Activated CD8-positive, alpha-beta memory T cell treated with anti-CD3 and anti-CD28 coated beads, Interleukin-2, amount 50 U/mL, for 4 hours (primary cell): ENCODE measurements at regions not wholly inside any gene's neighbourhood (a gene's known extent, or its start where the extent isn't known, plus 50 kb on each side); places are given as distances from the start of the nearest gene placed in this dataset.

Experiments used
- DNase-seq: peaks from one replicate; pipeline ENCODE4 v3.0.0-alpha.2; 2020

DNA sequence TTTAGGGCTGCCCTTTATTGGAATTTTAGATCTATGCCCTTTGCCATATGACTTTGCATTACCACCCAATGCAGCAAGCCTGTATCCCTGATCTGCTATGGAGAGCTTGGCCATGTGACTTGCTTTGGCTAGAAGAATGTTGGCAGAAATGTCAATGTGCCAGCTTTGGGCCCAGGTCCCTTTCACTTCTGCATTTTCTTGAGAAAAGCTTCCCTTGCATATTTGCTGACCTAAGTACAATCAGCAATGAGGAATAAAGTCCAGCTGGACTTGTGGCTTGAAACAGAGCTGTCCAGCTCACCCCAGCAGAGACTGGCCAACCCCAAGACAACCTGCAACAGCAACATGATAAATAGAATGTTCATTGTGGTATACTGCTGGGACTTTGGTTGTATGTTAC is 135.9 kb downstream of the PAH start:
- no peak for DNase-seq

DNA sequence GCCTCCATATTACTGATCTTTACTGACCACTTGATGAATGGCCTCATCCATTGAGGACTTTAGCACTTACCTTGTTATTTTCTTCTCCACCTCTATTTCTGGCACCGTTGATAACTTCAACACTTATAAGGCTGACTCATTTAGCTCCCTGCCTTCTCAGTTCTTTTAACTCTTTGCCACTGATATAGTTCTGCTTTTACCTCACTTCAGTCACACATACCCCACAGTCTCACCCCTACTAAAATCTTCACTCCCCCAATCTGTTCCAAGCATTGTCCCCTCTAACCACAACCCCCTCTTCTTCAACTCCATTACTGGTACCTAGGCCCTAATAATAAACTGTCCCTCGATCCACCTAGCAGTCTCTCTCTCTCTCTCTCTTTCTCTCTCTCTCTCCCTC is 141.0 kb downstream of the PAH start:
- DNase-seq, result no peak

DNA sequence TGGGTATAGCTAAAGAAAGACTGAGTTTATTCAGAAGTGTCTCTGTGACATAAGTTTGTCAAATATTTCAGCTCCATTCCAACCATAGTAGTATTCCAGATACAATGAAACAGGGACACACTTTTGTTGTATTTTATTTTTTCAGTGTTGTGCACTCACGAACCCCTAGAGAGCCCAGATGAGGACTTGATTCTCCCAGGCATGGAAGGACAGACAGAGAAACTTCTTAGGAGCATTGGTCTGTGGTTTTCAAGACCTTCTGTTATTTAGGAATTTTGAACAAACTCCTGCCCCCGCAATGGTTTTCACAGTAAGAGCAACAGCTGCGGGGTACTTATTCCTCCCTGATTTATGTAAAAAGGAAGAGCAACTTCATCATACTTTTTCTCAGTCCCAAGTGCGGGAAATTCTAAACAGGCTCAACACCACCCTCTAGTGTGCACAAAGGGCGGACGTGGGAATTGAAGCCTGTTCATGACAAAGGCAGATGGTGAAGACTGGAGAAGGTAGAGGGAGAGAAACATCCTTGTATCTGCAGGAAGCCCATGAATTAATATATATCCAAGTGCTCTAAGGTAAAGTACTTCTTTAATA is 147.6 kb downstream of the PAH start:
- DNase-seq, result peak; percentile 15

DNA sequence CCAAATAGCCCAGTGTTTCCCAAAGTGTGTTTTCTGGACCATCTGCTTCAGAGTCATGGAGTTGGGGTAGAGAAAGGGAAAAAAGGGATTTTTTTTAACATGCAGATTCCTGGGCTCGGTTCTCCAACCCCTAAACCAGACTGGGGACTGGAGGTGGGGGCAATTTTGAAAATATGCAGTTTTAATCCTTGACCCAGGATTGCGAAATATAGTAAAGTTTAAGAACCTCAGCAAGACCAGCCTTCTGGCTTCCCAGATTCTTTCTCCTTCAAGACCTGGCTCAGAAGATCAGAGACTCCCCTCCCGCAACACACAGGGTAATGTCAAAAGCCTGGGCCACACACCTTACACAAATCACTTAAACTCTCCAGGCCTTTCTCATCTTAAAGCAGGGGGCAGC is 150.1 kb downstream of the PAH start:
- no peak for DNase-seq

DNA sequence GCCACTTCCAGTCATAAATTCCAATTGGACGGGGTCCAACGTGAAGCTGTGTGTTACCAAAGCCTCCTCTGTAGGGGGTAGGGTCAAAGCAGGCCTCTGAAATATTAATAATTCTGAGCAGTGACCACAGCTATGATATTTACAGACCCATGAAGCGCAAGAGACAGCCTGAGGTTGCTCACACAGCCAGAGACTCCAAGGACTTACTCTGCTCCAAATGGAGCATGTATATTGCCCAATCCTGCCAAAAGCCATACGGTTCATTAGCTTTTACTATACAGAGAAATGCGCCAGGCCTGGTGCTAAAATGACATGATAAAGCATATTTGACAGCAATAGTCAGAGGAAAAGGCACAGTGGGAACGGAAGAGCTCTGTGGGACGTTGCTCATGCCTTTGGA is 151.3 kb downstream of the PAH start:
- no peak for DNase-seq

DNA sequence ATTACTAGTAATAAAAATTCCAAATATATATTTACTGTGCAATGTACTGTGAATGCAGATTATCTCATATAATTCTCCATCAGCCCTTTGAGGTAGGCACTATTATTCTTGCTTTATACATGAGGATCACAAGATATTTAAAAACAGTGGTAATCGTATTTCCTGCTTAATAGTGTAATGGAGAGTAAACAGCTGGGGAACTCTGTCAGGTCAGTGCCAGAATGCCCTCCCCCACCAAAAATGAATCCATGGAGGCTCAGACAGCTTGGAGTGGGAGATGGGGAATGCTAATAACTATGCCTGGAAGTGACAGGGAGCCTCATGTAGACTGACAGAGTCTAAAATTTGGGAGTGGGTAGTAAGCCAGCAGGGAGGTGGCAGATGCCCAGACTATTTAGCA is 153.6 kb downstream of the PAH start:
- no peak for DNase-seq

DNA sequence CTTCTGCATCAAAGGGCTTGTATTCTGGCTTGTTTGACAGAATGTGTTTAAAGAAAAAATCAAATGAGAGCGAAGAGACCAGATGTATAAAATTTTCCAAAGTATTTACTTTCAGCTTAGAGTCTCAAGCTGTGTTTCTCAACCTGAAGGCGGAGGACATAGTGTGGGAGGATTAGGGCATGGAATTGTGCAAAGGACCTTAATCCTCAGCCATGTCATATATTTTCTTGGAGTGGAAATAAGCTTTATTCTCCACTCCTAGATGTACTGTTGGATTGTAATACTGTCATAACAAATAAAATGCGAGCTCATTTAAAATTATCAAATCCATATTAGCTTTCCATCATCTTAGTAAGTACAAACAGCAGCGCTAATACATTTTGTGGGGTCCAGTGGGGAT is 154.0 kb downstream of the PAH start:
- DNase-seq, result no peak

DNA sequence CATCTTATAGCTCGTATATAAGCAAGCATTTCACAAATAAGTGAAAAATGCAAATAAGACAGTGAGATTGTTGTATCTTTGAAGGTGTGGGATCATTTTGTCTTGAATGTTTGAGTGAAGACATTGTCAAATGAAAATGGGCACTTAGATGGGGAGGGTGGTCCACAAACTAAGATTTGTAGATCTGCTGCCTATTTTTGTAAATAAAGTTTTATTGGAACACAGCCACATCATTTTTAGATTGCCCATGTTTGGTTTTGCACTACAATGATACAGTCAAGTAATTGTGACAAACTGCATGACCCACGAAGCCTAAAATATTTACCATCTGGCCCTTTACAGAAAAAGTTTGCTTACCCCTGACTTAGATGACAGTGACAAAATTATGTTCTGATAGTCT is 156.7 kb downstream of the PAH start:
- DNase-seq, result no peak

DNA sequence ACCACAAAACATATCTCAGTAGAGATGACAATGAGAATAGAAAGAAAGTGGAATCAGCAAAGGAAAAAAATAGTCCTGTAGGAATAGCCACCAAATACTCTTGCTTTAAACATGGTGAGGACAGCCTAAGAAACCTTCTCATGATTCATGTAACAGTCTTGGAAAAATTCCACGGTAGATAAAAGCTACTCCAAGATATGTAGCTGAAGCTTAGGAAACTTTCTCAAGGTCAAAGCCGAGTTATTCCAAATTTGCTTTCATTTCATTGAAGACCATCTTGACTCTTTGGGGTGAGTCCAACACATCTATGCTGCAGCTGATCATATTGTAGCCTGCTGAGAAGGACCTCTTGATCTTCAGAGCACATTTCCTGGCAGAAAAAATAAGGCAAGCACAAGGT is 157.6 kb downstream of the PAH start:
- DNase-seq, result no peak

DNA sequence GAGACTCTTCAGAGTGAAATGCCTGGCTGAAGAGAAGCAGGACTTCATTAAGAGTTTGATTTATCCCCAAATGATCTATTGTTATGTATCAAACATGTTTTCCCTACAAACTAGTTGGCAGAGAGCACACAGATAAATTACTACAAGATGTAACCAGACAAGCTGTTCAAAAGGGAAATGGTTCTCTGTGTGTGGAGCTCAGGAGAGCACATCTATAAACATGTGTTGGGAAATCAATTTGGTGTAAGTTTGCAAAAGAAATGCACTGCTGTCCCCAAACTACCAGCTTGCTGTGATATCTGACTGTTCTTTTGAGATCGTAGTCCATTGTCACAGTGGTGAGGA is 159.2 kb downstream of the PAH start:
- no peak for DNase-seq

DNA sequence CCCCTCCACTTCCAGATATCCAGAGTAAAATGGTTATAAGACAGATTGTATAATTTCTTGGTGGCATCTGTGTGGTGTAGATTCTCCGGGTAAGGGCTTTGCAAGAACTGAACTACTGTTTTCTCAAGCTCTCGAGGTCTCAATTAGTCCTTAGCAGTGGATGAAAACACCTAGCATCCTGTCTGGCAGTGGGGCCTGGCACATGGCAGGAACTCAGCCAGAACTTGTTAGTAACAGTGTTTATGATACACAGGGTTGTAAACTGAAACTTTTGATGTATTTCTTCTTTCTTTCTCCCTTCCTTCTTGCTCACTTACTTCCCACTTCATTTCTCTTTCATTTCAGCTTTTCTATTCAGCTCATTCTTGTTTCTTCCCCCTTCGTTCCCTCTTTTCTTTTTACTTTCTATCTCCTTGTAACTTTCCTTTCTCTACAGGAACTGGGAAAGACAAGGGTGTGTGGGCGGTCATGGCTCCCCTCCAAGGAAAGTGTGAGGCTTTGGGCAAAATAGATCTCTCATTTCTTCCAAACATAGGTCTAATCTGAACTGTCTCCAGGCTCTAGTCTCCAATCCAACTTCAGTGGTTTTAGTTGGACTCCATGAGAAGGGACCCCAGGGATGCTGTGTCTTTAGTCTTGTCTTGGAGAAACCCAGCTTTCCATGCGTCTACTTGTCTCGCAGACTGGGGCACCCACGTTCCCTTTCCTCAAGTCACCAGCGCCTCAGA is 159.7 kb downstream of the PAH start:
- DNase-seq, result no peak

DNA sequence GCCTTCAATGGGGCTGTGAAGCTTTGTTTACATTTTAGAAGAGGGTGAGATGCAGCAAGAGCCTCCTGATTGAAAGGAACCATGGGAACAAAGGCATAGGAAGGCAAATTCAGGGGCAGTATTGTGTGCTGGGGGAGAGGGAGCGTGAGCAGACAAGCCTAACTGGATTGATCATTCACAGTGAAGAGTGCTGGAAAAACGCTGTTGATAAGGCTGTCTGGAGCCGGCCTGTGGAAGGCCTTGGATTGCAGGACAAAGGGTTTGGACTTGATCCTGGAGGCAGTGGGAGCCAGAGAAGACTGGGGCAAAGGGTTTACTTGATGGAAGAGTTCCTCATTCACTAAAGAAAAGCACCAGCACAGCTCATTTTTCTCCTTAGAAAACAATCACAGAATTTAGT is 160.5 kb downstream of the PAH start:
- no peak for DNase-seq

DNA sequence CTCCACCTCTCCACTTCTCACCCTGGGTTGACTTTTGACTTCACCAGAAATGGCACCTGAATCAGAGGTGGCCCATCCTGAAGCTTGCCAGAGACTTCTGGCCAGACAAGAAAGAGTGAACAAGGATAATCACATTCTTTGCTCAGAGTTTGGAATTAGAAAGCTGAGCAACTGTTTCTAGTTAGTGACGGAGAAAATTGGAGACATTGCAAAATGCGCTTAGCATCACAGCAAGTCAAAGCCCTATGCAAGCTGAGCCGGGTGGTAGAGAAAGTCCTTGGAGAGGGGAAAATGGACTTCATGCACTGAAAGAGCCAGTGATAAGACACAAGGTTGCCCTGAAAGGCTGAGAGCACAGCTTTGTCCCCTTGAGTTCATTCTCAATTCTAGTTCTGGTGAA is 161.8 kb downstream of the PAH start:
- DNase-seq, result no peak

DNA sequence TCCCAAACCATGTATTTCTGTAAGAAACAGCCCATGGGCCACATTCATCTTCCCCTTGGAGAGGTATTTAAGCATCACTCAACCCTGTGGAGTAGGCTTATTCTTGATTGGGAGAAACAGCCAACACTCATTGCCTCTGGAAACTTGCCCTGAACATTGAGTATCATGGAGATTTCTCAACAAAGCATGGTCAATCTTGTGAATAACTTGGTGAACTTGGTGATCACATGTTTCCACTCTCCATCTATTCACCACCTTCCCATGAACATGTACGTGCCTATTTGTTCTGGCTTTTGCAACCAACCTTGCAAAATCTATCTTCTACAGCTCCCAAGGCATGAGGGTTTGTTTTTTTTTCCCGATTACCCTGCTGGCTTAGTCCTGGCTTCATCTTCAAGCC is 163.2 kb downstream of the PAH start:
- DNase-seq, result no peak

DNA sequence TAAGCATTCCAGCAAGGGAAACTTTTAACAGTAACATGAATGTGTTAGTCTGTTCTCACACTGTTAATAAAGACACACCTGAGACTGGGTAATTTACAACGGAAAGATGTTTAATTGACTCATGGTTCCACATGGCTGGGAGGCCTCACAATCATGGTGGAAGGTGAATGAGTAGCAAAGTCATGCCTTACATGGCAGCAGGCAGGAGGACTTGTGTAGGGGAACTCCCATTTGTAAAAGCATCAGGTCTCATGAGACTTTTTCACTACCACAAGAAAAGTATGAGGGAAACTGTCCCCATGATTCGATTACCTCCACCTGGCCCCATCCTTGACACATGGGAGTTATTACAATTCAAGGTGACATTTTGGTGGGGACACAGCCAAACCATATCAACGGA is 168.3 kb downstream of the PAH start:
- DNase-seq, result no peak

DNA sequence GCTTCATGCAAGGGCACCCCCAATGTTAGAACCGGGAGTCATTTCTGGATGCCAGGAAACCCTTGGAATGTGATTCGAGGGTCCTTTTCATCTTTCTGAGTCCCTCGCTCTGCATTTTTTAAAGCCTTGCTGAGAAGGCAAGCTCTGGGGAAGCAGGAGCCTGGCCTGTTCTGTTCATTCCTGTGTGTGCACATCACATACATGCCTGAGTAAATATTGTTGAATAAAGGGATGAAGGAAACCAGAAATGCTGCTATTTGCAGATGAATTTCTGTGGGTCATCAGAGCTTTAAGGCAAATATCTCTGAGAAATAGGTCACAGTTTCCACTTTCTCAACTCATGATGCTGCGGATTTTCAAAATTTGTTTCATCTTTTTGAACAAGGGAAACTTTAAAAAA is 170.1 kb downstream of the PAH start:
- DNase-seq, result no peak

DNA sequence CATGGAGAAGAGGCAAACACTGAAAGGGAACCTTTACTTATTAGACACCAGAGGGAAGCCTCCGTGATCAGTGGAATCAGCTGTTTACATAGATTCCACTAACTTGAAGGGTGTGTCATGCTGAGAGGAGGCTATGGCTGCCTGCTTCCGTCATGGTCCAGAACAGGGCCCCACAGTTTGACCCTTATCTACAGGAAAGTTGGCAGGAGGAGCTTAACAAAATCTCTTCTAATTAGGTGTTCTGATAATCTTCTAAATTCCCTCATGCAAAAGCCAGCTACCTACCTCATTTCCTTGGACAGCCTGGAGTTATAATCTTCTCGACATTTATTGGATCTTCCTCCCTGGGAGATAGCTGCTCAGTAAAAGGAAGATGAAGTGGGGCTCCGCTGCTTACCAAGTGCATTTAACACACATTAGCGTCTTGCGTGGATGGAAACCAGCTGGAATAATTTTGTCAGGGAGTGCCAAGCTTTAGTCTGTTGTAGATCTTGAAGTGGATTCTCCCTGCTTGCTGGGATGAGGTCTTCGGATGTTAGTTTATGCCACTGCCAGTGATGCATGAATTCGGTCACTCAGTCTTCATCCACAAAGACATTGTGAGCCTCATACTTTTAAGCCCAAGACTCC is 171.0 kb downstream of the PAH start:
- DNase-seq, result no peak

DNA sequence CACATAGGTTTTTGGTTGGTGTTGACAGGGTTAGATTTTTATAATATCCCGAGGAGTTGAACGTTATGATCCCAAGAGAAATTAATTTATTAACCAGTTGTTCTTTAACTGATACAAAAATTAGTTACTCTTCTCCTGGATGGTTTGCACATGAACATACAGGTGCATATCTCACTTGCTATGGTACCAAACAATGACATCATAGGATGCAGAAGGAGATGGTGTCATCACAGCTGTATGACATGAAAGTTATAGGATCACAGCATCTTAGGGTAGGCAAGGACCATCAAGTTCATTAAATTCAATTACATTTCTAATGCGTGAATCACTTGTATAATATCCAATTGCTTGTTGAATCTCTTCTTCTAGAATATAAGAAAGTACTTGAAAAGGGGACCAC is 175.8 kb downstream of the PAH start:
- DNase-seq, result no peak

DNA sequence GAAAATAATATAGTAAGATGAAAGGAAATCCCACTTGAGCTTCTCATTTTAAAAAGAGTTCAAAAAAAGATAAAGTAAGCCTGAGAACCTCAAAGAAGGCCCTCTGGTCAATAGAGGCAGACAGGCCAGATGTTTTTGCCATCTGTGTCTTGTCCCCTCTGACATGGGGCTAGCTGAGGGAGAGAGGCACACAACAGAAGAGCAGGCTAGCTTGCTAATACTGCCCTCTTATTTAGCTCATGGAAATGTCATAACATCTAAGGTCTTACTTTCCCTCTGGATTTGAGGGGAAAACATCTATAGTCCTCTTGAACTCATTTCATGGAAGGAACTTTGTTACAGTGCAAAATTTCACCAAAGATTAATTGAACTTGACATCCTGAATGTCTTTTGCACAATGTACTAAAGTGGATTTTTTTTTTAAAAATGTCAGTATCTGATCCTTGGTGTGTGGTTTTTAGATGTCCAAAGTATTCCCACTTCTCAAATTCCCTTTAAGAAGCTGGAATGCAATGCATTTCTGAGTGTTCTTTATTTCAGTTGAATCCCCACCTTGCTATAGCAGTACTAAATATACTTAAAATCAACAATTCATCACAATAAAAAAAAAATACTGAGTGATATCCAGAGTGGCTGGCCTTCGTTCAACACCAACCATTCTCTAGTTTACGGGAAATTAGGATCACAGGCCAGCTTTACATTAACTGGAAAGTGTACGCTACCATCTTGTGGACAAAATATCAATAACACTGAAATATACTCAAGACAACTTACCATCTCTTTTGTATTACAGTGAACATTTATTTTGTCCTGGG is 176.7 kb downstream of the PAH start:
- no peak for DNase-seq

DNA sequence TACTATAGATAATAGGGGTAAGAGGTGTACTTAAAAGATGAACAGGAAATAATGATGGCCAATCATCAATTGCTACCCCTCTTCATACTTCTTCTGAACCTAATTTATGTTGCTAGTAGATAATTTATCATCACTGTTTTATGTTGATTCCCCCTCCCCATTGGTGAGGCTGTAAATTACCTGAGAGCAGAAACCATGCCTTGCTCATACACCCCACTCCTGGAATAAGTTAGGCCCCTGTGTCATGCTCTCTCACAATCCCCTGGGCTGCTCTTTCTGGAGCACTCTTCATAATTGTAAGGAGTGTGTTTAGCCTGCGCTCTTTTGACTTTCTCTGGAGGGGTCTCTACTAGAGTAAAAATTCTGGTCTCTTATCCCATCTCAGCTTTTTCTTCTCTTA is 180.7 kb downstream of the PAH start:
- DNase-seq, result no peak

DNA sequence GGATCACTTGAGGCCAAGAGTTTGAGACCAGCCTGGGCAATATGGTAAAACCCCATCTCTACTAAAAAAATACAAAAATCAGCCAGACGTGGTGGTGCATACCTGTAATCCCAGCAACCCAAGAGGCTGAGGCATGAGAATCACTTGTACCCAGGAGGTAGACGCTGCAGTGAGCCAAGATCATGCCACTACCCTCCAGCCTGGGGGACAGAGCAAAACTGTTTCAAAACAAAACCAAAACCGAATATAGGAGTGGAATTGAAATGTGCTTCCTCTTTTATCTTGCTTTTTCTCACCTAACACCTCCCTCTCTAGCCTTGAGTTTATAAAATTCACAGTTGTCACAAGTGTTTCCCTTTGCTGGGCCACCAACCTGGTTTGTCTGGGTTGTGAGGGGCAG is 181.9 kb downstream of the PAH start:
- DNase-seq, result no peak

DNA sequence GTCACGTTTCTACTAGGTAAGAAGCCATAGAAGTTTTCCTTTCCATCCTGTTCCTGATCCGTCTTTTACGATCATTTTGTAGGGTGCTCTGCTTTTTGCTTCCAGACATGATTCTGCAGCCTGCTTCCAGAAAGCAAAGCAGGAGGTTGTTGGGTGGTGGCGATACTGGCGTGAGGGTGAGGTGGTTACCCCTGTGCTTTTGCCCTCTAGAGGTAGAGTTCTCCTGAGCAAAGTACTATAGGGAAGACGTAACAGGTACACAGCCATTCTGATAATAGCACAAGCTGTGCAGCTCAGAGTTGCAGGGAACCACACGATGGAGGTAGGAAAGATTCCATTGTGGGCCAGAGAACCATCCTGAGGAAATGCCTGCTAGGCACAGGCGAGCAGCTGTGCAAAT is 186.0 kb downstream of the PAH start:
- no peak for DNase-seq

DNA sequence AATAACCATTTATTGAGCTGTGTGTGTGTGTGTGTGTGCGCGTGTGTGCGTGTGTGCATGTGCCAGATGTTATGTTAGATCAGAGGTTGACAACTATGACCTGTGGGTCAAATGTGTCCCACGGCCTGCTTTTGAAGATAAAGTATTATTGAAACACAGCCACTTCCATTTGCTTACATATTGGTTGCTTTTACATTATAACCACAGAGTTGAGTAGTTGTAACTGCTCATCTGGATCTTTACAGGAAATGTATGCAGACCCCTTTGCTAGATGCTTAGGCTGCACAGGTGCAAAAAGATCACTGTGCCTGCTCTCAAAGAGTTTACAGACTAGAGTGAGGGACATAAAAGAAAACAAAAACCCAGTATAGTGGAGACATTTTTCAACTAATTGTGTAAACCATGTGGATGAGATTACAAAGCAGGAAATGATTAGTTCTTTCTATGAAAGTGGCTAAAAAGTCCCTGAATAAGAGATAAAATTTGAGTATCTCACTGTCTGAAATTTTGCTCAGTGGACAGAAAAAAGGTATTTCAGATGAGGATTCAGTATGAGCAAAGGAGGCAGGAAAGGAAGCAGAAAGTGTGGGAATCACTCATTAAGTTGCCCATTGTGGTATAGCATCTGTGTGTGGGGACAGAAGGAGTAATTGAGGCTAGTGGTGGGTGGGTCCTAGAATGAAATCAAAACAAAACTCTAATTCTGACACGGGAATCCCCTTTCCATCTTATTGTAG is 188.4 kb downstream of the PAH start:
- DNase-seq, result no peak
